ENCODE measurements at regions not wholly inside any gene's neighbourhood (a gene's known extent, or its start where the extent isn't known, plus 50 kb on each side); places are given as distances from the start of the nearest gene placed in this dataset.

DNA sequence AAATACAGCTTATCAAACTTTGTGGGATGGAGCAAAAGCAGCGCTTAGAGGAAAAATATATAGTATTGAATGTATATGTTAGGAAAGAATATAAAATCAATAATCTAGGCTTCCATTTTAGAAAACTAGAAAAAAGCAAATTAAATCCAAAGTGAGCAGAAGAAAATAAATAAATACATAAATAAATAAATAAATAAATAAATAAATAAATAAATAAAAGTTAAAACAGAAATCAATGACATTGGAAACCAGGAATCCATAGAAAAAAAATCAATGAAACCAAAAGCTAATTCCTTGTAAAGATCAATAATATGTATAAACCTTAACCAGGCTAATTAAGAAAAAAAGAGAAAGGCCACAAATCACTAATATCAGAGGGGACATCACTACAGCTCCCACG is 141.8 kb upstream of the C1QTNF7 start (continued):
- TF ChIP-seq, protein P1, sequence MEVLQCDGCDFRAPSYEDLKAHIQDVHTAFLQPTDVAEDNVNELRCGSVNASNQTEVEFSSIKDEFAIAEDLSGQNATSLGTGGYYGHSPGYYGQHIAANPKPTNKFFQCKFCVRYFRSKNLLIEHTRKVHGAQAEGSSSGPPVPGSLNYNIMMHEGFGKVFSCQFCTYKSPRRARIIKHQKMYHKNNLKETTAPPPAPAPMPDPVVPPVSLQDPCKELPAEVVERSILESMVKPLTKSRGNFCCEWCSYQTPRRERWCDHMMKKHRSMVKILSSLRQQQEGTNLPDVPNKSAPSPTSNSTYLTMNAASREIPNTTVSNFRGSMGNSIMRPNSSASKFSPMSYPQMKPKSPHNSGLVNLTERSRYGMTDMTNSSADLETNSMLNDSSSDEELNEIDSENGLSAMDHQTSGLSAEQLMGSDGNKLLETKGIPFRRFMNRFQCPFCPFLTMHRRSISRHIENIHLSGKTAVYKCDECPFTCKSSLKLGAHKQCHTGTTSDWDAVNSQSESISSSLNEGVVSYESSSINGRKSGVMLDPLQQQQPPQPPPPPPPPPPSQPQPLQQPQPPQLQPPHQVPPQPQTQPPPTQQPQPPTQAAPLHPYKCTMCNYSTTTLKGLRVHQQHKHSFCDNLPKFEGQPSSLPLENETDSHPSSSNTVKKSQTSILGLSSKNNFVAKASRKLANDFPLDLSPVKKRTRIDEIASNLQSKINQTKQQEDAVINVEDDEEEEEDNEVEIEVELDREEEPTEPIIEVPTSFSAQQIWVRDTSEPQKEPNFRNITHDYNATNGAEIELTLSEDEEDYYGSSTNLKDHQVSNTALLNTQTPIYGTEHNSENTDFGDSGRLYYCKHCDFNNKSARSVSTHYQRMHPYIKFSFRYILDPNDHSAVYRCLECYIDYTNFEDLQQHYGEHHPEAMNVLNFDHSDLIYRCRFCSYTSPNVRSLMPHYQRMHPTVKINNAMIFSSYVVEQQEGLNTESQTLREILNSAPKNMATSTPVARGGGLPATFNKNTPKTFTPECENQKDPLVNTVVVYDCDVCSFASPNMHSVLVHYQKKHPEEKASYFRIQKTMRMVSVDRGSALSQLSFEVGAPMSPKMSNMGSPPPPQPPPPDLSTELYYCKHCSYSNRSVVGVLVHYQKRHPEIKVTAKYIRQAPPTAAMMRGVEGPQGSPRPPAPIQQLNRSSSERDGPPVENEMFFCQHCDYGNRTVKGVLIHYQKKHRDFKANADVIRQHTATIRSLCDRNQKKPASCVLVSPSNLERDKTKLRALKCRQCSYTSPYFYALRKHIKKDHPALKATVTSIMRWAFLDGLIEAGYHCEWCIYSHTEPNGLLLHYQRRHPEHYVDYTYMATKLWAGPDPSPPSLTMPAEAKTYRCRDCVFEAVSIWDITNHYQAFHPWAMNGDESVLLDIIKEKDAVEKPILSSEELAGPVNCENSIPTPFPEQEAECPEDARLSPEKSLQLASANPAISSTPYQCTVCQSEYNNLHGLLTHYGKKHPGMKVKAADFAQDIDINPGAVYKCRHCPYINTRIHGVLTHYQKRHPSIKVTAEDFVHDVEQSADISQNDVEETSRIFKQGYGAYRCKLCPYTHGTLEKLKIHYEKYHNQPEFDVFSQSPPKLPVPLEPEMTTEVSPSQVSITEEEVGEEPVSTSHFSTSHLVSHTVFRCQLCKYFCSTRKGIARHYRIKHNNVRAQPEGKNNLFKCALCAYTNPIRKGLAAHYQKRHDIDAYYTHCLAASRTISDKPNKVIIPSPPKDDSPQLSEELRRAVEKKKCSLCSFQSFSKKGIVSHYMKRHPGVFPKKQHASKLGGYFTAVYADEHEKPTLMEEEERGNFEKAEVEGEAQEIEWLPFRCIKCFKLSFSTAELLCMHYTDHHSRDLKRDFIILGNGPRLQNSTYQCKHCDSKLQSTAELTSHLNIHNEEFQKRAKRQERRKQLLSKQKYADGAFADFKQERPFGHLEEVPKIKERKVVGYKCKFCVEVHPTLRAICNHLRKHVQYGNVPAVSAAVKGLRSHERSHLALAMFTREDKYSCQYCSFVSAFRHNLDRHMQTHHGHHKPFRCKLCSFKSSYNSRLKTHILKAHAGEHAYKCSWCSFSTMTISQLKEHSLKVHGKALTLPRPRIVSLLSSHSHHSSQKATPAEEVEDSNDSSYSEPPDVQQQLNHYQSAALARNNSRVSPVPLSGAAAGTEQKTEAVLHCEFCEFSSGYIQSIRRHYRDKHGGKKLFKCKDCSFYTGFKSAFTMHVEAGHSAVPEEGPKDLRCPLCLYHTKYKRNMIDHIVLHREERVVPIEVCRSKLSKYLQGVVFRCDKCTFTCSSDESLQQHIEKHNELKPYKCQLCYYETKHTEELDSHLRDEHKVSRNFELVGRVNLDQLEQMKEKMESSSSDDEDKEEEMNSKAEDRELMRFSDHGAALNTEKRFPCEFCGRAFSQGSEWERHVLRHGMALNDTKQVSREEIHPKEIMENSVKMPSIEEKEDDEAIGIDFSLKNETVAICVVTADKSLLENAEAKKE (CRISPR knock-in tag; IDR thresholded peaks at IDR 0.05), result no peak
- TF ChIP-seq JUNB (IDR thresholded peaks at IDR 0.05; ENCODE audit: unreplicated experiment) (no peak), STAT1 (IDR thresholded peaks at IDR 0.05; ENCODE audit: unreplicated experiment) (no peak), POLR2AphosphoS5 (IDR thresholded peaks at IDR 0.05; ENCODE audit: low read depth) (no peak), EZH2phosphoT487 (IDR thresholded peaks at IDR 0.05; ENCODE audit: unreplicated experiment) (no peak), CTCF (conservative IDR thresholded peaks at IDR 0.05; ENCODE audit: low read depth in 2 of 2) (no peak)

- ATAC-seq (no peak), DNase-seq (ENCODE audit: low spot score) (no peak)
- Histone ChIP-seq H2AFZ (0 out of 2 replicates have a peak overlapping the region, but pooled peaks have one; percentile 30), H3K79me2 (replicated peaks; ENCODE audit: insufficient read depth) (no peaks in the 10 kb centered on the region), H3K9me2 (ENCODE audit: insufficient read depth) (no peaks in the 10 kb centered on the region), H3K36me3 (ENCODE audit: insufficient read depth) (no peaks in the 10 kb centered on the region), H3K27ac (ENCODE audit: low read depth) (no peak overlapping the region), H3K4me1 (ENCODE audit: insufficient read depth) (no peaks in the 10 kb centered on the region), H4K20me1 (replicated peaks; ENCODE audit: insufficient read depth) (no peaks in the 10 kb centered on the region), H3K4me2 (no peak overlapping the region), H3K4me3 (no peak overlapping the region), H3F3A (replicated peaks; ENCODE audit: low read depth) (no peaks in the 10 kb centered on the region), H3K27me3 (ENCODE audit: insufficient read depth) (no peaks in the 10 kb centered on the region)
- Mint-ChIP-seq H3K27me3 (ENCODE audit: insufficient read depth, low read depth, poor library complexity) (peaks cover 6% of the 10 kb centered on the region), H3K9me3 (no peaks in the 10 kb centered on the region), H3K27ac (no peak overlapping the region), H3K4me1 (no peaks in the 10 kb centered on the region; the same call in 2 of the 3 replicates), H3K4me3 (no peak overlapping the region), H3K36me3 (ENCODE audit: low read depth) (no peaks in the 10 kb centered on the region)
- TF ChIP-seq JUNB (IDR thresholded peaks at IDR 0.05; ENCODE audit: unreplicated experiment) (no peak), ZNF114 (CRISPR knock-in tag; IDR thresholded peaks at IDR 0.05) (no peak), NANOG (IDR thresholded peaks at IDR 0.05; ENCODE audit: borderline replicate concordance) (no peak)
- TF ChIP-seq, protein P1 (CRISPR knock-in tag; IDR thresholded peaks at IDR 0.05), result no peak
Observed at GRCh38 chr4:15291122-15291521, 136.7 kb upstream of the C1QTNF7 start.
